Eye (tissue), 1 donor: ENCODE measurements at regions not wholly inside any gene's neighbourhood (a gene's known extent, or its start where the extent isn't known, plus 50 kb on each side); places are given as distances from the start of the nearest gene placed in this dataset.
A peak's percentile ranks its signal among the peaks of the same experiment; 100 is the strongest.
"Not testable (repeated sequence)": the region's sequence is repeated elsewhere in the genome, so short reads cannot be mapped to it uniquely, and the experiment has no call there.

Experiments
- DNase-seq: peaks from one replicate; pipeline ENCODE4 v3.0.0-alpha.2; 2015

DNA sequence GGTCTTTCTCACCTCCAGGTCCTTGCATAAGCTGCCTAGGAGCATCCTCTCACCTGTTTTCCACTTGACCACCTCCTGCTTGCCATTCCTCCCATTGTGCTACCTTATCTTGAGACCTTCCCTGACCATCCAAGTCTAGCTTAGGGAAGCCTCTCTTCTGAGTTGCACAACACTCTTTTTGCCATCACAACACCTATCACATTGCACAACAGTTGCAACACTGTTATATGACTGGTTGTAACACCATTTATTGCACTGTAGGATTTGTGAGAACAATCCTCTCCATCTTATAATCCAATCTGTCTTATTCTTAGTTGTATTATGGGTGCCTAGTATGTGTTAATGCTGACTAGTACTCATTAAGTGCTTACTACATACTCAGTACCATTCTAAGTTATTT, 488.7 kb downstream of the OMA1 start:
- no peak for DNase-seq

DNA sequence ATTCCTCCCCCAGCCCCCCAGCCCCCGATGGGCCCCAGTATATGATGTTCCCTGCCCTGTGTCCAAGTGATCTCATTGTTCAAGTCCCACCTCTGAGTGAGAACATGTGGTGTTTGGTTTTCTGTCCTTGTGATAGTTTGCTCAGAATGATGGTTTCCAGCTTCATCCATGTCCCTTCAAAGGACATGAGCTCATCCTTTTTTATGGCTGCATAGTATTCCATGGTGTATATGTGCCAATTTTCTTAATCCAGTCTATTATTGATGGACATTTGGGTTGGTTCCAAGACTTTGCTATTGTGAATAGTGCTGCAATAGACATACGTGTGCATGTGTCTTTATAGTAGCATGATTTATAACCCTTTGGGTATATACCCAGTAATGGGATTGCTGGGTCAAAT, 495.3 kb downstream of the OMA1 start:
- not testable (repeated sequence) for DNase-seq

DNA sequence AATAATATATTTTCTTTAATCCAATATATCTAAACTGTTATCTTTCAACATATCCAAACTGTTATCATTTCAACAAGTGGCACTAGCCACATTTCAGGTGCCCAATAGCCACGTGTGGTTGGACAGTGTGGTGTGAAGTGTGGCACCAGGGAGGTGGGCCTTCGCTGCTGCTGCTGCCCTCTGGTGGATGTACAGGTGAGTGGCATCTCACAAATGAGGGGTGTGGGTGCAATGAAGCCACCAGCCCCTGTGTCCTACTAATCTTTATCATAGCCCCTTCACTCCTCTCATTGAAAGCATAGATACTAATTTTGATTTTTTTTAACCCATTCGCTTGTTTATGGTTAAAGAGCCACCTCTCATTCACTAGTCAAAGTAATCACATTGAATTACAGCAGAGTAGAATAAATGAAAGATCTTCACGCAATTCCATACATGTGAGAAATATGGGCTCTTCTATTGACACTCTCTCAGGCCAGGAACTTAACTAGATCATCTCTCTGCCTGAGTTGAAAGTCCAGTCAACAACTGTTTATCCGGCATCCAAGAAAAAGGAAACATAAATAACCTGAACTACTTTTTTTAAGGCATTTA, 499.2 kb downstream of the OMA1 start:
- DNase-seq = peak; percentile 57

DNA sequence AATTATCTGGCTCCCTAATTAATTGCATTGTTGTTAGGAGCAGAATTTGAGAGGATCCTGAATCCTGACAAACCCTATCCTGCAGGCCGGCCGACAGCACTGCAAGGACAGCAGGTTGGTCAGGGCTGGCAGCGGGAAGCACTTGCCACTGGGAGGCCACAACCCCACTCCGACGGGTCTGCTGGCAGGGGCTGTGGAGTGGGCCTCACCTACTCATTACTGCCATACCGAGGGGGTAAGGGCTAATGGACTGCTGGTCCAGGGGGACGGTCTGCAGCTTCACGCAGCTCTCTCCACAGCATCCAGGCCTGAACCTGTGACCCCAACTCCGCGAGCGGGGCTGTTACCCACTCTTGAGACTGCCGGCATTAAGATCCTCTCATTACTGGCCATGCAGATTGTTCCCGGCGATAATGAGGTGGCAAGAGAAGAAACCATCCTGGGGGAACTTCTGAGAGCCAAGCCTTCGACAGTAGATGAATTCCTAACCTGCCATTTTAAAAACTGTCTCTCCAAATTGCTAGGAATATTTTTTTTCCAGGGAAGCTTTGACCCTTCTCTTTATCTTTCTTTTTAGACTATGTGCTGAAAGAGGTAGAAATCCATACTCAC, 501.3 kb downstream of the OMA1 start:
- peak; percentile 16 for DNase-seq

DNA sequence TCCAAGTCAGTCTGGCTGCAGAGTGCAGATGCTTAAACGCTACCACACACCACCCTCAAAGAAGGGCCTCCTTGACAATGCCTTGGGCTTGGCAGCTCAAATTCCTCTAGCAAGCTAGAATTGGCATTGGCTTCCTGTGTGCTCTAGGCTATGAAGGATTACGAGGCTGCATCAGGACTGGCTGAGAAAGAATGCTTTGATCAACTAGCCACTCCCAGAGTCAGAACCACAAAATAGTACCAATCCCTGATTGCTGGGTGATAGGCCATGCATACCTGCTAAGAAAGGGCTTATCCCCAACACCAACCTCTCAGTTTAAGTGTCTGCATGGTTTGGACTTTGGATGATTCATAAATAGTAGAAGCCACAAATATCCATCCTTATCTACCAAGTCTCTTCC, 504.9 kb downstream of the OMA1 start:
- no peak for DNase-seq

DNA sequence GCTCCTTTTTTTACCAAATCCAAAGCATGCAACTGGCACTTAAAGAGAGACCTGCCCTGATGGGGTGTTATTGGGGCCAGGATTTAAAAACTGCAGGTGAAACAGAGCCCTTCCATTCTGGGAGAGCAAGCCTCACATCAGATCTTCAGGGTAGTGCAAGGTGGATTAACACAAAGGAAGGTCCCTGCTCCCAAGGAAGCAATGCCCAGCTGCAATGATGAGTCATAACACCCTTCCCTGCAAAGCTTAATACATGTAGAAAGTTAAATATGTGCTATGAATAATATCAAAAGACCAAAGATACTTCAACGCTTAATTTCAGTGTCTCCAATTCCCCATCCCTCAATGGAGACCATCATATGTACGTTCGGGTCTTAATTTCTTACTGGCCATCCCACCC, 508.0 kb downstream of the OMA1 start:
- DNase-seq = no peak

DNA sequence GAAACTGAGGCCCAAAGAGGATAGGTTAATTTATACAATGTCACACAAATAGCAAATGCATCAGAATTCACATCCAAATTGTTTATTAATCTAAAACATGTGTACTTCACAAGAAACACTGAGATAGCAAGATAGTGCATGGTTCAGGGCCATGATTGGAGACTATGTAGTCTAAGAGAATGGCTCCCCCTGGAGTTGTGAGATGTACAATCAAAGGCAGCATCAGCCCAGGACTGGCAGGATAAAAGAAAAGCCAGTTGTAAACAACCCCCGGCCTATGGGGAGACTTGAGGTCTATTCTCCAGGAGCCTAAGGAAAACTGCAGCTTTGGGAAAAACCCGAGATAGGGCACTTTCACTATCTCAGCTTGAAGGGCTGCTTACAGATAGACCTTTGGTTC, 511.0 kb downstream of the OMA1 start:
- peak; percentile 12 for DNase-seq

DNA sequence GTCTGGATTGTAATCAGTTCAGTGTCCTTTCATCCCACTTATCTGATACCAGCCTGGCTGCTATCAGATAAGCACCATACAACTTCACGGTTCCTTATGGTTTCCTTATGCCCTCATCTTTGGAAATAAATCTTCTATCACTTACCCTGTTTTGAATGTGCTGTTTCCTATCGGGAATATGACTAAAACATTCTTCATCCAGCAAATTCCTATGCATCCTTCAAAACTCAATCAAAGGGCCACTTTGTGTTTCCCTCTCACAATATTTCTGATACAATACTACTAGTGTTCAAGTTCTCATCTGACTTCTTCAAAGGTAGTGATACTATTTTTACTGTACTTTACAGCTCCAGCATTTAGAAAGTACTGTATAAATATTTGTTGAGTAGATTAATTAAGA, 513.2 kb downstream of the OMA1 start:
- DNase-seq = no peak

DNA sequence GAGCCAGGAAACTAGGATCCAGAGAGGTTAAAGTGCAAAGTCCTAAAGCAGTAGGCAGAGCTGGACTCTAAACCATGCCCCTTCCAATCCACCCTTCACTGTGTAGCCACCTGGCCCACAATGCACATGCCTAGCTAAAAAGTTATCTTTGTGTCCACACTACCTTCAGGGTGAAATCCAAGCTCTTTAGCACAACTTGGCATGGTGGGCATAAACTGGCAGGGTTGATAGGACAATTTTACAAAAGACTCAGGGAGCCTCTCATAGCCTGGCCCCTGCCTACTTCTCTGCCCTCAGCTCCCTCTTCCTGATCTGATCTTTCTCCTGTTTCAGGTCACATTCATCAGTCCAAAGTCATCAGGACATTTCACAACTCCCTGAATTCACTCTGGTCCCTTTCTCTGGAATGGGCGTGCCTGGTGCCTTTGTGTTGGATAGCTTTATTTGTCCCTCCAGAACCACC, 513.9 kb downstream of the OMA1 start:
- DNase-seq = no peak

DNA sequence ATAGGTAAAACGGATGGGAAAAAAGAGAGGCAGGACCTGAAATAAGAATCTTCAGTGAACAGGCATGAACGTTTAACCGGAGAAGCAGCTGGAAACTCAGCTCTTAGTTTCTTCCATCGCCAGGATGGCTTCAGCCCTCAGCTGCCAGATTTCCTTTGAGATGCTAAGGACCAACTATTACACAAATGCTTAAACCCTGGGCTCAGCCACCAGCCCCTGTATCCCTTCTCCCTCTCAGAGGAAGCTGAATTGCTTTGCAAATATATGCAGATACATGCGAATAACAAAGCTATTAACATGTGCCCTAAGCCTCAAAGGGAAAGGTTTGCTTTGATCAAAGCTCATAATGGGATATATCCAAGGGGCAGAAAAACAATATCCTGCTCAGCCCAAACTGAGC, 515.1 kb downstream of the OMA1 start:
- DNase-seq = no peak

DNA sequence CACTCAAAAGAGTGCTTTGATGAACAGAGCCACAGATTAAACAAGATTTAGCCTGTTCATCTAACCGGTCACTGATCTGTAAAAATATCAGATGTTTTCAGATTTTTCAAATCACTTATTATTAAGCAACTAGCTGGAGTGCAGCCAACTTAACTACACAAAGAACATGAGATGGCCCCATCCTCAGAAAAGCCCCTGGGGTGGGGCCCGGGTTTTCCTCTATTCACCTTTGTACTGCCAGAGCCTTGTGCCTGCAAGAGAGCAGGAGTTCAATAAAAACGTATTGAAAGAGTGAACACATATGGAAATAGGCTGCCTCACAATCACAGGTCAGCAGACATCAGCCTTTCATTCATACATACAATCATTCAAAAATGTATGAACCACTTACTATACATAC, 516.1 kb downstream of the OMA1 start:
- no peak for DNase-seq

DNA sequence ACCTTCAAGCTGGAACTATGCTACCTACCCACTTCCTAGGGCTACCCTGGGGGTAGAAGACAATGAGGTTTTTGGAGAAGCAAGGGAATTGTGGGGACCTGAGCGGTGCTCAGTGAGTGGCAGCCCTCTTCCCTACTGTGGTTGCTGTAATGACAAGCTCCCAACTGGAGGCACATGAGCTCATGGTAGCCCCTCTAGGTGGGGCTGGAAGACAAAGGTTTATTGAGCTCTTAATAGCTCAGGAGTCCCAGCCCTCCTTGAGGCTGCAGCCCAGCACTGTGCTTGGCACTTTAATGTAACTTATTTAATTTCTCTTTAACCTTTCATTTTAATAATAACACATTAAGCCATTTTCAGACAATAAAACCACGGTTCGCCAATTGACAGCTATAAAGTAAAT, 528.9 kb downstream of the OMA1 start:
- no peak for DNase-seq

DNA sequence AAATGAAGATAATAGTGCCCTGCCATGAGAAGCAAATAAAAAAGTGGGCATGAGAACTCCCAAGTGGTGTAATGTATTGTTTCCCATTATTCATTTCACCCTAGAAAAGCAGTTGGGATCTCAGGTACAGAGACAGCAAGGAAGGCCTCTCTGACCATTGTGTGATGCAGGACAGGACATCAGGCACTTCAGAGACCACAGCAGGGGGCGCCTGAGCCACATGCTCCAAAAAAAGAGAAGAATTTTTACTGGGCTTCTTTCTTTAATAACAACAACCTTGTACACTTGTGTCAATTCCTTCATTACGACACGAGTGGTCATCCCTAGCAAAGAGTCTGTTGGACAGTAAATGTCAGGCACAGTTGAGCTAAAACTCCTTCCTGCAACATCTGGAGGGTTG, 533.3 kb downstream of the OMA1 start:
- DNase-seq = no peak

DNA sequence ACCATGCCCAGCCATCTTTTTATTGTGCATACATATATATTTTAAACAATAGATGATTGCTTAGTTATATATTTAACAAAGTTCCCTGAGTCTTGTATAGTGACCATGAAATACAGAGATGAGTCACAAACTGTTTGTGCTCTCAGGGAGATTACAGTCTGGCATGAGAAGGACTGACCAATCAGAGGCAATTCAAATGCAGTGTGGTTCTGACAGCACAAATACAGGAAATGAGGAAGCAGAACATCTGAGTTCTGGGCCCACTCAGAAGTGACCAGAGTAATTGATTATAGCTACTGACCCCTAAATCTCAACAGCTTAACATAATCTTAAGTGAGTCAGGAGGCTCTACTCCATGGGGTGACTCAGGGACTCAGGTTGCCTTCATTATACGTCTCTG, 534.5 kb downstream of the OMA1 start:
- no peak for DNase-seq

DNA sequence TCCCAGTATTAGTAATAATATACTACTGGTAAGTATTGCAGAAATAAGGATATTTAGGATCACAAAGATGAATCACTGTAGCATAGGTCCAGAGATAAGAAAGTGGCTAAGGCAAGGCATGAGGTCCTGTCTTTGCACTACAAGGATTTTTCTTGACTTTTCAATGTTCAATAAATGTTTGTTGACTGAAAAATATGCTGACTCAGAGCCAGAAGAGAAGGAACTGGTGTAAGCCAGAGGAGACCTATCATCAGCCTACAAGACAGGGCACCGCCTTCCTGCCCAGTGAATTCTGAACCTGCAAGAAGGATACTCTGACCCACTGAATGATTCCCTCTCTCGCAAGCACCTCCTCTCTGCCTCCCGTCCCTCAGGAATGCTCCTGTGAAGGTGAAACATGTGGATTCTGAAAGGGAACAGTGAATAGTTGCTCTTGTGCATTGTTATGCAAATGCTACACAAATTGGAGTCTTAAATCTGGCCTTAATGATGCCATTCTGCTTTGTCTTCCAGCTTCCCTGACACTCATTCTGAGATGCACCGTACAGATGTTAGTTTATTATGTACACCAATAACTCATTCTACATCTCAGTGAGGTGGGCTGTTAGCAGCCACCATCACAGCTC, 540.0 kb downstream of the OMA1 start:
- no peak for DNase-seq

DNA sequence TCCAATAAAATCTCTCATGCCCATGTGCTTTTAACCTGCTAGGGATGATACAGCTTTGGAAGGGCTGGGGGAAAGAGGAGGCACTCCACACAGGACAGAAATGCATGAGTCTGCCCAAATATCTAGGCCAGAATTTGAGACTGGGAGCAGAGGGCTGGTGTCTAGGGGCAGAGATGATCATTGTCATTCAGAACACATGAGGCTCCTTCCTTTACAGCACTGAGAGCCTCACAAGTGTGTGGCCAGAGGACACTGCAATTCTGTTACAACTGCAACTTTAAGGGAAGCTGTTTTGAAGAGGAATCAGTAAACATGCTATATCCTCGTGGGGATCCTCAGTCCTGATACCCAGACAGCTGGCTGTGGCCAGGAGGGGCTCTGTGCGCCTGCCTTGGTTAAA, 541.3 kb downstream of the OMA1 start:
- DNase-seq = no peak

DNA sequence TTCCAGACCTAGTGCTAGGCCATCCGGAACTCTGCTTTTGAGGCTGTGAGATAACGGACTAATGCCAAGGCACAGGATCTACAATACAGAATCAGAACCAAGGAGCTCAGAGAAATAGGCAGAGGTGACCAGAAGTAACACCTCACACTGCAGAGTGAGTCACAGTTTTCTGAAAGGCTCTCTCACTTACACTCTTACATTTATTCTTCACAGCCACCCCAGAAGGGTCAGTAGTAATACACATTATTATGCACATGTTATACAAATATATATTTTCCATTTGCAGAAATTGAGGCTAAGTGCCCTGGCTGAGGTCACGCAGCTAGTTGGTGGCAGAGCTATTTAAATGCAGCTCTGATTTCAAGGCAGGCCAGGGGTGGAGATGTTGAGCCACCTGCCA, 542.5 kb downstream of the OMA1 start:
- DNase-seq = no peak

DNA sequence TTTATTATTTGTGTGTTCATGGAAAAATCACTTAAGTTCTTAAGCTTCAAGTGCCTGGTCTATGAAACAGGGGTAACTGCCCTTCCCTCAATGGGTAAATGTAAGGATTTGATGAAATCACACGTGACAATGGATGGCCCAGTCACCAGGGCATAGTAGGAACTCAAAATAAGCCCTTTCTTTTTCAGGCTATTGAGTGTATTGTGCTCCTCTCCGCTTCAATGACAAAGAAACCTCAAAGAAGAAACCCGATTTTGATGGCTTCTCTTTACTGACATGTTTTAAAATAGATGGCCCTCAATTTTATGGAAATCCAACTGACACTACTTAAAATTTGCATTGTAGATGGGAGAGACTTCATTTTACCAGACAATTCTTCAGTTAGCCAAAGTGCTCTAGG, 543.5 kb downstream of the OMA1 start:
- DNase-seq = no peak

DNA sequence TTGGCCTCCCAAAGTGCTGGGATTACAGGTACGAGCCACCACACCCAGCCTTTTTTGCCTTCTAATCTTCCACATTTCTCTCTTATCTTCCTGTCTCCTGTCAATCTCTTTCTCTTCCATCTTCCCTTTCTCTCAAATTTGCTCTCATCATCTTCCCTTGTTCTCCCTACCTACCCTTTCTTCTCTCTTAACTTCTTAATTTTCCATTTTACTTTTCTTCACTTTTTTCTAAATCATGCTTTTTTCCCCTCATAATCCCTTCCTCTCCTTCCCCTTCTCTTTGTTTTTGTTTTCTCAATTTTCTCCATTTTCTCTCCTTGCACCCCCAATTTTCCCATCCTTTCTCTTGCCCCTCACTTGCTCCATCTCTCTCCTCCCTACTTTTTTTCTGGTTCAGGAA, 545.7 kb downstream of the OMA1 start:
- DNase-seq = no peak

DNA sequence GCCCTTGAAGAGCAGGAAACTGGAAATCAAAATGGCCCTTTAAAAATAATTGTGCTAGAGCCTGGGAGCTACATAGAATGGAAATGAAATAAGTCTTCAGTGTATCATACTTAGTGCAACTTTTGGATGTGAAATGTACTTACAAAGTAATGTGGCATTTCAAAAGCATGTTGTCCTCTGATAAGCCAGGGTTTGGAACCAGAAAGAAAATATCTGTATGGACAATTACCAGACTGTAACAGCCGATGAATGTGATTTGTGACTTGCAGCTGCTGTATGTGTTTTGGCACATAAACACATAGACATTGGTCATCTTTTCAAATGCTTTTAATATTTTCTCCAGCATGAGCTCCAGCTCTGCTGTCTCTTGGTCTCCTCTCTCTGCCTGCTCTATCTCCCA, 546.4 kb downstream of the OMA1 start:
- DNase-seq = no peak

DNA sequence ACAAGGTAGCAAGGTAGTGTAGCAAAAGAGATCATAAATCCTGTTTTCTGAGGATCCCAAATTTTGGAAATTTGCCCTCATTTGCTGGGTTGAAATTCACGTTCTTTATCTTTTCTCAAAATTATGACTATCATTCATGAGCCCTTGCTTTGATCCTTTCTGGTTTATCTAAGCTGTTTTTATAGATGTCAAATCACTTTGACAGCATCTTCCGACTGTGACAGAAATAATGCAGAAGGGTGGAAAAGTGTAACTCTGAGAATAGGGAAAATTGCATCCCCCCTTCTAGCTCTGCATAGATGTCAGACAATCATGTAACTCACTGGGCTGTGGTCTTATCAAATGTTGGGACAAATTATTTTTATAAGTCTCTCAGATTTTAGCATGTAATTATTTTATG, 550.1 kb downstream of the OMA1 start:
- no peak for DNase-seq

DNA sequence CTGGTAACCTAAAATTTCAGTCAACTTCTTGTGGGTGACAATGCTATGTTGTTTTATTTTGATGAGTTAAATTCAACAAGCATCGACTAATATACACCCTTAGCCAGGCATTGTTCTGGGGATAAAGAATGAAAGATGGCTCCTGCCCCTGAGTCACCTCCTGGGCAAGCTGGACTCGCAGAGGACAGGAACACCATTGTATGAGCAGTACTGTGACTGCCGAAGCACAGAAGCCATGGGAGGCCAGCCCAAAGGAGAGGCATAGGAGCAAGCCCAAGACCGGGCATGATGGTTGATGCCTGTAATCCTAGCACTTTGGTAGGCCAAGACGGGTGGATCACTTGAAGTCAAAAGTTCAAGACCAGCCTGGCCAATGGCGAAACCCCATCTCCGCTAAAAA, 555.2 kb downstream of the OMA1 start:
- no peak for DNase-seq

DNA sequence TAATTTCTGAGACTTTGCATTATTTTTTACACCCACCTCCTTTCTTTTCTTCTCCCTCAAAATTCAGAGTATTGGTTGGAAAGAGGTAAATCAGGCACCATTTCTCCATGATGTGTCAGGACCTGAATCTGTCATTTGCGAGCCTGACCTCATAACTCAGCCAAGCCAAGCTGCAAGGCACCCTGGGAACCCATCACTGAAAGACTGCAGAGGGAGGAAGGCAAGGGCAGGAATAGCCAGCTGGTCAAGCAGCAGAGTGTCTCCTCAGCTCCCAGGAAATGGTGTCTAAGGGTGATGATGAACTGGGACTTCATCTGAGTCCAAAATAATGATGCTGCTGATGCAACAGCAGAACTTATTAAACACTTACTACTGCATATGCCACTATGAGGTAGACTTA, 556.6 kb downstream of the OMA1 start:
- no peak for DNase-seq

DNA sequence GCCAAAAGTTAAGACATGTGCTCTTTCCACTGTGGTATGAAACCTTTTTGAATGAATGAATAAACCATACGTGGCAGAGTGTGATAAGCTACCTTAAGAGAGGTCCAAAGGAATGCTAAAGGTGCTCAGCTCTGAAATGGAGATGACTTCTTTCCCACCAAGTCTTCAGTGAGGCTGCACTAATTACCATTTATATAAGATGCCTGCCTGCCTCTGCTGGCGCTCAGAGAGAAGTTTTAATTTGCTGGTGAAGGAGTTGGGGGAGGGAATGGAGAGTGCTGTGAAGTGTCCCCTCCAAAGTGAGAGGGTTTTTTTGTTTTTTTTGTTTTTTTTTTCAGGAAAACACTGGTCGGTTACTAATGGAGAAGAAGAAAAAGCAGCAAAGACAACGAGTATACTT, 559.0 kb downstream of the OMA1 start:
- no peak for DNase-seq

DNA sequence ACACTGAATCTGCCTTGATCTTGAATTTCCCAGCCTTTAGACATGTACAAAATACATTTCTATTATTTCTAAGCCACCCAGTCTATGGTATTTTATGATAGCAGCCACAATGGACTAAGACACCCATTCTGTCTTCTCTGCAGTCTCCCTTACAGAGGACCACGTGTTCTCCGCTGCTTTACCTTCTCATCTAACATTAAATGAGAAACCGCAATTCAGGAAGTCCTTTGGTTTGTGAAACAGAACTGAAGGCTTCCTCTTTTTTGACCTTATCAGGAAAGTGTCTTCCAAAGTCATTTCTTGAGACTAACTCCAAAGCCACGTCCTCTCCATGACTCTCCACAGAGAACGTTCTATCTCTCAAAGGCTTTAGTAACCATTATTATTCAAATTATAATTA, 560.1 kb downstream of the OMA1 start:
- DNase-seq = no peak
